HTR-8/SVneo (cell line): ENCODE measurements at regions not wholly inside any gene's neighbourhood (a gene's known extent, or its start where the extent isn't known, plus 50 kb on each side); places are given as distances from the start of the nearest gene placed in this dataset.
A peak's percentile ranks its signal among the peaks of the same experiment; 100 is the strongest.

Experiments used
- DNase-seq: peaks from one replicate; pipeline ENCODE4 v3.0.0; 2011; ENCODE audit warnings: low spot score, mixed read lengths; ENCODE audit not compliant: insufficient read length
- FAIRE-seq: peaks from 2 replicates; lab custom pipeline; 2011; peaks lifted over from hg19 to GRCh38; lab: Jason Lieb, UNC

DNA sequence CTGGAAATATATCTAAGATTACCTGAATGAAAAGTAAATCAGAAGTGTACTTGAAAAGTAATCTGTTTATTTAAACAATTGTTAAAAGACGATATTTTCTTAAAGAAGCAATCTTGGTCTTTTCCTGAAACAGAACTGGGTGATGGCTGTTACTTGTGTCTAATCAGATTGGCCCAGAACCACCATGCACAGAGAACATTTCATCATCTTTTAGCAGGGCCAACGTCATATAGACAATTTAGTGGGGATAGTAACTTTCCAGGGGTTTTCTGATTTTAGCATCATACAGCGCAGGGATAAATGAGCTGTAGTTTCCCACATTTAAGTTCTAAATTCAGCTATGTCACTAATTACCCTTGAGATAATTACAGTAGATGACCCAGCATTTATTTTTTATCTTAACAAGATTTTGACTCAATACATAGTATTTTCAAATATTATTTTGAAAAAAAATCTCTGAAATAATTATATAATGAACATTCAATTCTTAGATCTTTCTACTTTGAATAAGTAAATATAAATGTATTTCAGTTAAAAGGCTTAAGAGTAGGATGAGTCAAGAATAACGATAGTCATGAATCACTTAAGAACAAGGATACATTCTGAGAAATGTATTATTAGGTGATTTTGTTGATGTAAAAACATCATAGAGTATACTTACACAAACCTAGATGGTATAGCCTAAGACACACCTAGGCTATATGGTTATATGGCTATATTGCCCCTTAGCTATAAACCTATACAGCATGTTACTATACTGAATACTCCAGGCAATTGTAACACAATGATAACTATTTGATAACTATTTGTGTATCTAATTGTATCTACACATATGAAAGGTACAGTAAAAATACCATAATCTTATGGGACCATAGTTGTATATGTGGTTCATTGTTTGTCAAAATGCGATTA is 103.8 kb upstream of the MME start:
- DNase-seq (no peak), FAIRE-seq (no peak)

DNA sequence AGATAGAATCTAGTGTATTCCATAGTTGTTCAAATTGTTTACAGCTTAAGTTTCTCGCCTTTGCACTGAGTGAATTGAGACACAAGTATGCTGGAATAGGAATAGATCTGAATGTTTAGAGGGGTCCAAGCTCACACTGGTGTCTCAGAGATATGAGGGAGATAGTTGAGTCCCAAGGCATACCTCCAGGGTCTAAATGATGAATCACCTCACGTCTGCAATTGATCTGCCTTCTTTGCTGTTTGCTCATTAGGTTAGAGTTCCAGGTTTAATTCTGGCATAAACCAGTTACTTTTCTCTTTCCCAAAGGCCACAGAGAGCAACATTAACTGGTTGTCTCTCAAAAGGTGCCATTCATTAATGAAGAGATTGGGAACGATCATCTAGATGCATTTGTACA is 106.3 kb upstream of the MME start:
- FAIRE-seq, result peak; percentile 33
- DNase-seq, result no peak

DNA sequence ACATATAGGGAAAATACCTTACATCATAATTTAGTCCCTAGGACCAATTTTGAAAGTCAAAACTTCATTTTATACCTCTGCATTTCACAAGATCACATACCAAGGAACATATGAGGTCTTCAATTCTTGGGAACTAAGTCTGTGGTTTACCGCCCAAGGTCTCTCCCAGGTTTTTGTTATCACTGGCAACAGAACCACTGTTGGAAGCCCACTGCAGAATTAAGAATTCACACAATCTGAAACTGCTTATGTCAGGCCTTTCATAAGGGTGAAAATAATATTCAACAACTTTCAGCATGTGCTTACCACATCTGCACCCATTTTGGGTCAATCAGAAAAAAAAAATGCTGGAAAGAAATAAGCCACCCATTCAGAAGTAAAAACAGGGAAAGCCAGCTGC is 107.2 kb upstream of the MME start:
- DNase-seq (no peak), FAIRE-seq (no peak)

DNA sequence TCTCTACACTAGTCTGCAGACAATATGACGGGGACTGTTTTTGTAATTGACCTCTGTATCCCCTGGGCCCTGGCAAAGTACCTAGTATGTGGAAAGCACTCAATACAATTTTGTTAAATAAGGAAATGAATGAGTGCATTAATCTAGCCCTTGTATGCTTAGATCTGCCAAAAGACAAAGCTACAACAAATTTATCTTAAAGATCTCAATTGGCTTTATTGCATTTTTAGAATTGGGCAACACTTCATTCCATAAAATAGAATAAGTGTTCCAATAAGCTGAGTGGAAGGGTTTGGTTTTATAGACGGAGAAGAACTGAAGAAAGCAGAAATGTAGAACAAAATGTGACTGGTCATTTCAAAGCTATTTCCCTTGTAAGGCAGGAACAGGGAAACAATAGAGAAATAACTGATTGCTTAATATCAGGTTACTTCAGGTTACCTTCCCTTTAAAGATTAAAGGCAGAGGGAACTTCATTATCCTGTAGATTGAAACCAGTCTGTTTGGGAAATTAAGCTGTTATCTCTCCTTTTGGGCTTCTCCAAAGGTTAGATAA is 108.3 kb upstream of the MME start:
- DNase-seq, result no peak
- FAIRE-seq, result no peak

DNA sequence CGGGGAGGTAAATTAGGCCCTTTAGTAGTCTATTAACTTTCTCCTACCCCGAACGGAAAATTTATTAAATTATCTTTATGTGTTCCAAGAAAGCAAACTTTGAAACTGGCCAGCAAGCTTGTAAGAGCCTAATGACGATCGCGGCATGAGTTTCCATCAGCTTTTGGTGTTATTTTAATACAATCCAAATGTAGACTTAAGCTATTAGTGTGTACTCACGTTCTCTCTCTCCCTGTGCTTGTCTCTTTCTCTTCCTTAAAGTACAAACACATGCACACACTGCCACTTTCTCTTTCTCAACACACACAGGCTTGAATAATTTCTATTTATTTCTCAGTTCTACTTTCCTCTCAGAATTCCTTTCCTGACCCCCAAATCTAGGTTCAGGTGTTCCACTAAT is 108.8 kb upstream of the MME start:
- FAIRE-seq, result no peak
- DNase-seq, result no peak

DNA sequence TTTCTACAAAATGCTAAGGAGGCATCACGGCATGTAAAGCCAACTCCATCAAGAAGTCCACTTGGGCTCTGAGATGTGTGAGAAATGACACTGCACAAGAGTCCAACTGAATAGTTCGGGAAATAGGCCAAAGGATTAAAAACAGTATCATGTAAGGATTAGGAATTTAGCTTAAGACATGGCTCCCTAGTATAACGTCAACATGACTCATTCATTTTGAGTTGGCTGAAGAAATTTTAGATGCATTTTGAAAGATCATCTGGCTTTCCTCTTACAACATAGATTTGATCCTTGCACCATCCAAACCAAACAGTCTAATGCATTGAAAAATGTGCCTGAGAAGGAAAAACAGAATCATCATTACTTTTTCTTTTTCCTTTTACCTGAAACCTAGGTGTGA is 109.3 kb upstream of the MME start:
- FAIRE-seq, result peak; percentile 57
- DNase-seq, result no peak

DNA sequence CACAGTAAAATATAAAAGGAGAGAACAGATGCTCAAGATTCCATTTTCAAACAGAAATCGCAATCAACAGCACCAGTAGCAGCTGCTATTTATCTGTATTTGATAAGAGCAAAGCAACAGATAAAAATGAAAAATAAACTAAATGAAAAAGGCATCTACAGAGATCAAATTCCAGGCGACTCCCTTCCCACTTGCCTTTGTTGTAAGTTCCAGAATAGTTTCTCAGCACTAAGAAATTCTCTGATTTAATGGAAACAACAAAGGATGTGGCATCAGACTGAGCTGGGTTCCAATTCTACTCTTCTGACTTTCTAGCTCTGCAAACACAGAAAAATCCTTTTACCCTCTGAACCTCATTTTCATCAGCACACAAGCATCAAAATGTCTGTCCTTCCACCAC is 110.8 kb upstream of the MME start:
- FAIRE-seq, result no peak
- no peak for DNase-seq

DNA sequence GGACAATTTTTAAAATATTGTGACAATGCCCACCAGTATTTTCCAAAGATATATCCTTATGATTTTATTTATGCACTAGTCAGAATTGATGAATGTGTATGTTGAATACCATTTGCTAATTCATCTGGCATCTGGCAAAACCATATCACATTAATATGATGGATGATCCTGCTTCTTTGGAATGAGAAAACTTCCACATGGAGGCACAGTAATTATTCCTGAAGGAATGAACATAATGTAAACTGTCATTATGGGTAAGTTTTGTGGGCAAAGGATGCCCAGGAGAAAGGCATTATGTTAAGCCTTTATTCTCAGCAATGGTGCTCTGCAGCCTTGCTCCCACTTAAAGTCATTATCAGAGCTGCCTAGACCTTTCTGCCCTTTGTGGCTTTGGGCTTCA is 113.0 kb upstream of the MME start:
- DNase-seq, result peak; percentile 63
- peak; percentile 89 for FAIRE-seq

DNA sequence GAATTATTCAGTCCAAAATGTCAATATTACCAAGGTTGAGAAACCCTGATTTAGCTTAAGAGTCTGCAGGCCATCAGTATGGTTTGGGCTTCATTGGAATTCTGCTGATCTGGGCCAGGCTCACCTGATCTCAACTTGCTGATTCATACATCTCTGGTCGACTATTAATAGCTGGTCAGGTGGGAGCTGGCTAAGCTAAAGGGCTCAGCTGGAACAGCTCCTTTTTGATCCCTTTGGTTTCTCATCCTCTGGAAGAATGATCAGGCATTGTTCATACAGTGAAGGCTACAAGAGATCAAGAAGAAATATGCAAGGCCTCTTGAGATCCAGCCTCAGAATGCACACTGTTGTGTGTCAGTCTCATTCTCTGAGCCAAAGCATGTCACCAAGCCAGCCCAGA is 123.3 kb upstream of the MME start:
- DNase-seq, result no peak
- FAIRE-seq, result no peak

DNA sequence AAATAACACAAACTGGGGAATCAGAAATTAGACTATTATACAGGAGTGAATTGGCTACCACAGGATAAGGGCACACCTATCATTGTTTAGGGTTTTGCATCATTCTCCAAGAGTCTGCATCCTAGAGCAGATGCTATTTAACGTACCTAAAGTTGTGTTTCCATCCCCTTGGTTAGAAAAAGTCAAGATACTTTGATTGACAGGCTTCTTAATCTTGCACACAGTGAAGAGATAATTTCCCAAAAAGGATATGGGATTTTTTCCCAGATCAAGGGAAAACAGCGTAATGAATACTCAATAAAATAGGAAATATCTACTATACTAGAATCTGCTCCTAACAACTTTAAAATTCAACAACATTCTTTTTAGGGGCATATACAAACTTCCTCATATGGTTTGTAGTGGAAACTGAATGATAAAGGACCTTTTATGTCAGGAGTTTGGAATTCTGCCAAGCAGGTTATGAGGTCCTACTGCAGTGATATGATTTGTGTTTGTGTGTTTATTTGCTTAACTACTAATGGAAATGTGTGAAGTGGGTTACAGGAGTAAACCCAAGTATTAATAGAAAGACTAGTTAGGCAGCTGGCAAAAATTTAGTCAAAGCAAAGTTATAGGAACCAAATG is 124.1 kb upstream of the MME start:
- DNase-seq, result no peak
- no peak for FAIRE-seq

DNA sequence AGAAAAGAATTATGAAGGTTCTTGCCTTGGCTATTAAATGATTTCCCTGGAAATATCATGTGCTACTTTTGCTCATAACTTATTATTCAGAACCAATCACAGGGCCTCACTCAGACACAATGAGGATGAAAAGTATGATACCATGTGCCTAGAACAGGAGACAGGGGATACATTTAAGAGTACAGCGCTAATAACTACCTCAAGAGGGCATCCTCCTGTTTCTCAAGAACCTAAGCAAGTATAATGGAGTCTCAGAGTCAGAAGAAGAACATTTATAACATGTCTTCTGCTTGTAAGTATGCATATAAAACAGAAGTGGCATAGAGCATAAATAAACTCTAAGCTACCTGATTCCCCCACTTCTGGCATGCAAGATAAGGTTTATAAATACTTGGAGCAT is 125.4 kb upstream of the MME start:
- DNase-seq, result peak; percentile 33
- peak; percentile 36 for FAIRE-seq

DNA sequence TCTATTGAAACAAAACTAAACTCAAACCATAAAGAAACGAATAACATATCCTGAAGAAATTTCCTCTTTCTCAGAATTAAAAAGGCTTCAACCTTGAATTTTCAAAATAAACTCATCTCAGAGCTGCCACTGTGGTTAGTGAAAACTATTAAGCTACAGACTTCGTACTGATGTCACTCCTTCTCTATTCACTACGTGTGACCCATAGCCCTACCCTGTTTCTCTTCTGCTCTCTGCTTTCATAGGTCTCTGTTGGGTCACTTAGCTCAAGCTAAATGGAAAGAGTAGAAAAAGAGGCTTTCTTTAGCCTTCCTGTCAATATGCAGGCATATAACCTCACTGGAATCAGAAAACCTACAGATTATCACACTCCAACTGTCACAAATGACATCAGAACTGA is 126.6 kb upstream of the MME start:
- DNase-seq (no peak), FAIRE-seq (no peak)

DNA sequence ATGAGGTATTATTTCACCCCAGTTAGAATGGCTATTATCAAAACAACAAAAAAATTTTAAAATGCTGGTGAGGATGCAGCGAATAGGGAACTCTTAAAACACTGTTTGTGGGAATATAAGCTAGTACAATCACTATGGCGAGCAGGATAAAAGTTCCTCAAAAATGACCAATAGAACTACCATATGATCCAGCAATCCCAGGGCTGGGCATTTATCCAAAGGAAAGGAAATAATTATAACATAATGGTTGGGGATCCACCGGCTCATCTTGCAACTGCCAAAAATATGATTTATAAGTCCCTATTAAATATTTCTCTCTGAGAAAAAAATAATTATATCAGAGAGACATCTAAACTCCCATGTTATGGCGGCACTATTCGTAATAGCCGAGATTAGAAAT is 127.6 kb upstream of the MME start:
- FAIRE-seq, result no peak
- no peak for DNase-seq

DNA sequence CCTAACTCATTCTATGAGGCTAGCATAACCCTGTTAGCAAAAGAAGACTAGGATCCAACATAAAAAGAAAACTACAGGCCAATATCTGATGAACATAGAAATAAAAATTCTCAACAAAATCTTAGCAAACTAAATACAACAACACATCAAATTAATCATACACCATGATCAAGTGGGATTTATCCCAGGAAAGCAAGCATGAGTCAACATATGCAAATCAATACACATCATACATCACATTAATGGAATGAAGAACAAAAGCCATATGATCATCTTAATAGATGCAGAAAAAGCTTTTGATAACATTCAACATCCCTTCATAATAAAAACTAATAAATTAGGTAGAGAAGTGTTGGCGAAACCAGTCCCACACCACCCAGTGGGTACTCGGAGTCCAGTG is 136.1 kb upstream of the MME start:
- no peak for FAIRE-seq
- no peak for DNase-seq

DNA sequence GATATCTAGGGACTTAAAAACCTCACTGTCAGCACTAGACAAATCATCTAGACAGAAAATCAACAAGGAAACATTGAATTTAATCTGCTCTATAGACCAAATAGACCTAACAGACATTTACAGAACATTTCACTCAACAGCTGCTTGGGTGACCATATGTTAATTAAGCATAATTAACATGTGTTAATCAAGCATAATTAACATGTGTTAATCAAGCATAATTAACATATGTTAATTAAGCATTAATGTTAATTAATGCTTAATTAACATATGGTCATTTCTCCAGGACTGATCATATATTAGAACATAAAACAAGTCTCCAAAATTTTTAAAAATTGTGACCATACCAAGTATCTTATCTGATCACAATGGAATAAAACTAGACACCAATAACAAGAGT is 137.3 kb upstream of the MME start:
- FAIRE-seq, result no peak
- no peak for DNase-seq

DNA sequence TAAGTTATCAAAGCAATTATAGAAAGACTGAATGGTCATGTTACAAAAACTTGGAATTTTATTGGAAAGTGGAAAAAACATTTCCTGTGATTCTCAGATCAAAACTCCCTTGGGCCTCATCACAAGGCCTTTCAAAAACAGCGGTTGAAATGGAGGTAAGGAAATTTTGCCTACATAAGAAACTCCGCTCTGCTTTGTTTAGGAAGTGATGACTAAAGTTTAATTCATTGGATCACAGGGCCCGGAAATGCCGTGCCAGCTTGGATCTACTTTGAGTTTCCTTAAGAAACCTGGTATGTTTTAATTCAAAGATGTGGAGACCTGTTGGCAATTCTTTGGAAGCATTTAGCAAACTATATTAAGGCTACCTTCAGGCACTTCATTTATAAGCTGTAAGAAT is 143.9 kb upstream of the MME start:
- FAIRE-seq (no peak), DNase-seq (no peak)

DNA sequence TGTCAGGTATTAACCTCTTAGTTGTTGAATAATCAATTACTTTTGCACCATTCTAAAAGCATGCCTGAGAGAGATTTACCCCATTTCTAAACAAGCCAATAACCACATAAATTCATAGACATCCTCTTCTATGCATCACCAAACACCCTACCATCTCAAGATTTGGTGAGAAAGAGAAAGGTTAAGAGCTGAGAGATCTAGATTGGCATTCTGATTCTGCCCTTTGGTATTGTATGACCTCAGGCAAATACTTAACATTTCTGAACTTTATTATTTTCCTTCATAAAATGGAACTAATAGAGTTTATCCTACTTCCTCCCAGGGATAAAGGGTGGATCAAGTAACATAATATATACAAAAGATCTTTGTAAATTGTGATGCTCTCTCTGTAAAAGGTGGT is 146.5 kb upstream of the MME start:
- DNase-seq (no peak), FAIRE-seq (no peak)

DNA sequence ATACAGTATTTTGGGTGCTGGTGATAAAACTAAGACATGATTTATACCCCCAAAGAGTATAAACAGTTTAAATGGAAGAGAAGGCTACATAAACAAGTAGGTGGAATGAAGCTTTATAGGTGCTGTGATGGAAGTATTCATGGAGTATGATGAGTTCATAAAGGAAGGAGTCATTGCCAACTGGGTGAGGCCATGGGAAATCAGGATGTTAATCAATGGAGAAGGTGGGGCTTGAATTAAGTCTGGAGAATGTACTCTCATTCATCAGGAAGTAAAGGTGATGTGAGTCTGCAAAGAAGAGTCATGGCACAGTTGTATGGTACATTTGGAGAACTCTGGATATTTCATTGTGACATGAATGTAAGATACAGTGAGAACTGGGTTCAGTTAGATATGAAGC is 147.5 kb upstream of the MME start:
- no peak for DNase-seq
- FAIRE-seq, result no peak

DNA sequence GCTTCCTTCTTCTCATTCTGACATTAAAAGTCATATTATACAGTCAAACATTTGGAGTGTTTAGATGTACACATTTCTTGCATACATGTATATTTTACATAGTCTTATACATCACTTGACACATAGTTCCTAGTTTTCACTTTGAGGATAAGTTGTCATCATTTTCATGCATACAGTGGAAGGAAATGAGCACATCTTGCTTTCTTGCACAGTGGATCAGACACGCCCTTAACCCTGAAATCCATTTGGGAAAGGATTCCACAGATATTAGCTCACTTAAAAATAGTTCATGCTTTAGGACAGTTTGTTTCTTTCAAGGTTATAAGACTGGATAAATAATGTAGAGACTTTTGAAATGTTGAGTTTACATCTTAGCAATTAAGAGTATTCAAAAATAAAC is 148.6 kb upstream of the MME start:
- DNase-seq, result no peak

DNA sequence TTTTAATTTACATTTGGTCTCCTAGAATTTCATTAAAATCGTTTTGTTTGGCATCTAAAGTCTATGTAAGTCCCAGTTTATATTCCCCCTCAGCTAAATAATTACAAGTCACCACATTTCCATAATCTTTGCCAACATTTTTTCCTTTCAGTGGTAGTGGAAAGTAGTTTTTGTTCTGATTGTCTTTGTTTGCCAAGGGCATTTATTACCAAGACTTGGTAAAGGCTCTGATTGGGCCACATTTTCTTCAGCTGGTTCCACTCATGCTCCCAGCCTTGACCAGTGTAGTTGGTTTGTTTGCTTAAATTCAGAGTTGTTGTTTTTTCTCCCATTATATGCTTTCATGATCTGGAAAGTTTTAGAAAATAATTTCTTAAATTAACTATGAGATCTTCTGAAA is 153.4 kb upstream of the MME start:
- FAIRE-seq, result no peak
- no peak for DNase-seq

More for the DNA sequence above, 148.6 kb upstream of the MME start:
- no peak for FAIRE-seq

DNA sequence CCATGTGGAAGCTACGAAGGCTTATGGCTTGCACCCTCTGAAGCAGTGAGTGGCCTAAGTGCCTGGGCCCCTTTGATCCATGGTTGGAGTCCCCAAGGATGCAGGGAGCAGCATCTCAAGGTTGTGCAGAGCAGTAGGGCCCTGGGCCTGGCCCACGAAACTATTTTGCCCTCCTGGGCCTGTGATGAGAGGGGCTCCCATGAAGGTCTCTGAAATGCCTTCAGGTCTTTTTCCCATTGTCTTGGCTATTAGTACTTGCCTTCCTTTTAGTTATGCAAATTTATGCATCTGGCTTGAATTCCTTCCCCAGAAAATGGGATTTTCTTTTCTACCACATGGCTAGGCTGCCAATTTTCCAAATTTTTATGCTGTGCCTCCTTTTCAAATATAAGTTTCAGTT is 158.8 kb upstream of the MME start:
- FAIRE-seq, result no peak

DNA sequence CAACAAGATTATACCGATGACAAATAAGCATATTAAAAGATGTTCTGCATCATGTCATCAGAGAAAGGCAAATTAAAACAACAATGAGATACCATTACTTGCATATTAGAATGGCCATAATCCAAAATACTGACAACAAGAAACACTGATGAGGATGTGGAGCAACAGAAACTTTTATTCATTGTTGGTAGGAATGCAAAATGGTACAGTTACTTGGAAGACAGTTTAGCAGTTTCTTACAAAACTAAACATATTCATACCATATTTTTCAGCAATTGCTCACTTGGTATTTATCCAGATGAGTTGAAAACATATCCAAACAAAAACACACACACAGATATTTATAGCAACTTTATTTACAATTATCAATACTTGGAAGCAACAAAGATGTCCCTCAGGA is 160.9 kb upstream of the MME start:
- DNase-seq, result no peak
- FAIRE-seq, result no peak

More for the DNA sequence above, 158.8 kb upstream of the MME start:
- no peak for DNase-seq
